ENCODE measurements at regions not wholly inside any gene's neighbourhood (a gene's known extent, or its start where the extent isn't known, plus 50 kb on each side); places are given as distances from the start of the nearest gene placed in this dataset.

GRCh38 chr3:14282001-14282705 is 103.5 kb downstream of the LSM3 start:
- Histone ChIP-seq H3K9me1 (ENCODE audit: insufficient read depth, low read length) (peaks cover 10% of the 10 kb centered on the region; the same call in 1 of the 2 replicates), H3K23ac (ENCODE audit: low read depth, low read length) (no peak overlapping the region), H3K14ac (replicated peaks; ENCODE audit: low read depth, low read length) (no peak overlapping the region), H3K27me3 (ENCODE audit: control insufficient read depth, insufficient read depth, low read length) (peaks cover 8% of the 10 kb centered on the region), H4K91ac (ENCODE audit: insufficient read depth, low read depth, low read length) (no peak overlapping the region), H4K5ac (ENCODE audit: low read depth, low read length) (no peak overlapping the region), H2BK5ac (ENCODE audit: low read depth, low read length, poor library complexity, severe bottlenecking) (no peak overlapping the region), H3K79me1 (ENCODE audit: low read depth in 1 of 2, low read length in 2 of 2) (no peaks in the 10 kb centered on the region), H2AK5ac (ENCODE audit: low read depth, low read length) (no peak overlapping the region), H4K20me1 (ENCODE audit: insufficient read depth, low read length) (no peaks in the 10 kb centered on the region), H3K9me3 (ENCODE audit: control insufficient read depth, insufficient read depth, low read length) (no peaks in the 10 kb centered on the region), H2BK15ac (ENCODE audit: low read depth, low read length) (no peak overlapping the region), H2AFZ (replicated peaks; ENCODE audit: low read length, poor library complexity) (no peak overlapping the region), H3K18ac (ENCODE audit: low read depth, low read length) (no peak overlapping the region), H3K4me1 (ENCODE audit: control insufficient read depth, insufficient read depth, low read length) (no peaks in the 10 kb centered on the region; the same call in 1 of the 2 replicates), H3K36me3 (ENCODE audit: control insufficient read depth, insufficient read depth, low read length) (no peaks in the 10 kb centered on the region), H2AK9ac (replicated peaks; ENCODE audit: low read depth, low read length, poor library complexity) (no peak overlapping the region), H3K9ac (ENCODE audit: low read depth, low read length) (no peak overlapping the region), H4K8ac (ENCODE audit: low read depth in 2 of 2, low read length in 2 of 2) (no peak overlapping the region), H2BK120ac (ENCODE audit: low read depth, low read length) (no peak overlapping the region), H3K27ac (ENCODE audit: insufficient read depth, low read length) (no peak overlapping the region), H3K56ac (ENCODE audit: extremely low read depth, insufficient read depth, low read length) (no peak overlapping the region), H3K4me2 (ENCODE audit: low read depth, low read length) (no peak overlapping the region), H2BK20ac (ENCODE audit: low read depth, low read length) (no peak overlapping the region), H3K4ac (ENCODE audit: low read depth, low read length) (no peak overlapping the region), H3K4me3 (ENCODE audit: insufficient read depth, low read depth, low read length) (no peak overlapping the region)
- DNase-seq (no peak), ATAC-seq (ENCODE audit: low read depth) (no peak)
- intact Hi-C loops (cut with micrococcal nuclease): no loop called here
- WGBS, 2 experiments (ENCODE audit: extremely low coverage in 2 of 2, insufficient read length in 1 of 2): 80% methylated on average over 1 of the region's 12 CpGs; no CpG with 5 or more reads in 1 of the 2 experiments
- dilution Hi-C loops (cut with HindIII; ENCODE audit: low sequenced_read_pairs, unreplicated experiment): no loop called here
- no TSS peak for BruUV-seq (replicated peaks)
- CTCF ChIA-PET: no interaction called here
- no peak for TF ChIP-seq ELK1 (IDR thresholded peaks at IDR 0.05; ENCODE audit: borderline replicate concordance, low read depth, low read length)
- TF ChIP-seq CEBPB (IDR thresholded peaks at IDR 0.05; ENCODE audit: low read depth, low read length): no peak
- TF ChIP-seq MXI1 (IDR thresholded peaks at IDR 0.05; ENCODE audit: borderline replicate concordance, low read depth, low read length): no peak
- no peak for TF ChIP-seq MAZ (IDR thresholded peaks at IDR 0.05; ENCODE audit: borderline replicate concordance, low read depth, low read length)
- TF ChIP-seq FOS (IDR thresholded peaks at IDR 0.05; ENCODE audit: low read depth, low read length): no peak
- no peak for TF ChIP-seq POLR2A (IDR thresholded peaks at IDR 0.05; ENCODE audit: low read depth, low read length)
- TF ChIP-seq RAD21 (IDR thresholded peaks at IDR 0.05; ENCODE audit: low read length): no peak
- TF ChIP-seq, protein P1, sequence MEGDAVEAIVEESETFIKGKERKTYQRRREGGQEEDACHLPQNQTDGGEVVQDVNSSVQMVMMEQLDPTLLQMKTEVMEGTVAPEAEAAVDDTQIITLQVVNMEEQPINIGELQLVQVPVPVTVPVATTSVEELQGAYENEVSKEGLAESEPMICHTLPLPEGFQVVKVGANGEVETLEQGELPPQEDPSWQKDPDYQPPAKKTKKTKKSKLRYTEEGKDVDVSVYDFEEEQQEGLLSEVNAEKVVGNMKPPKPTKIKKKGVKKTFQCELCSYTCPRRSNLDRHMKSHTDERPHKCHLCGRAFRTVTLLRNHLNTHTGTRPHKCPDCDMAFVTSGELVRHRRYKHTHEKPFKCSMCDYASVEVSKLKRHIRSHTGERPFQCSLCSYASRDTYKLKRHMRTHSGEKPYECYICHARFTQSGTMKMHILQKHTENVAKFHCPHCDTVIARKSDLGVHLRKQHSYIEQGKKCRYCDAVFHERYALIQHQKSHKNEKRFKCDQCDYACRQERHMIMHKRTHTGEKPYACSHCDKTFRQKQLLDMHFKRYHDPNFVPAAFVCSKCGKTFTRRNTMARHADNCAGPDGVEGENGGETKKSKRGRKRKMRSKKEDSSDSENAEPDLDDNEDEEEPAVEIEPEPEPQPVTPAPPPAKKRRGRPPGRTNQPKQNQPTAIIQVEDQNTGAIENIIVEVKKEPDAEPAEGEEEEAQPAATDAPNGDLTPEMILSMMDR (conservative IDR thresholded peaks at IDR 0.05; ENCODE audit: low read depth, low read length): no peak
- no peak for TF ChIP-seq MAFK (IDR thresholded peaks at IDR 0.05; ENCODE audit: low read depth, low read length)
- TF ChIP-seq USF2 (IDR thresholded peaks at IDR 0.05; ENCODE audit: low read depth, low read length): no peak
- no peak for TF ChIP-seq CHD1 (IDR thresholded peaks at IDR 0.05; ENCODE audit: low read depth, low read length)
- TF ChIP-seq SMC3 (IDR thresholded peaks at IDR 0.05; ENCODE audit: low read depth, low read length): no peak
- no peak for TF ChIP-seq RFX5 (IDR thresholded peaks at IDR 0.05; ENCODE audit: low read depth, low read length)
- no peak for TF ChIP-seq BHLHE40 (IDR thresholded peaks at IDR 0.05; ENCODE audit: low read depth, low read length)
- POLR2A ChIA-PET (ENCODE audit: unreplicated experiment): no interaction called here
- in situ Hi-C loops (cut with MboI; ENCODE audit: low sequenced_read_pairs): no loop called here
